GM21825 (cell line): ENCODE measurements at regions not wholly inside any gene's neighbourhood (a gene's known extent, or its start where the extent isn't known, plus 50 kb on each side); places are given as distances from the start of the nearest gene placed in this dataset.

ENCODE experiments used
- ATAC-seq: cut with Tn5 transposase; IDR thresholded peaks from one replicate; pipeline ENCODE4 v1.9.1; 2021; ENCODE audit warnings: mild to moderate bottlenecking, moderate library complexity; ENCODE audit not compliant: unreplicated experiment

DNA sequence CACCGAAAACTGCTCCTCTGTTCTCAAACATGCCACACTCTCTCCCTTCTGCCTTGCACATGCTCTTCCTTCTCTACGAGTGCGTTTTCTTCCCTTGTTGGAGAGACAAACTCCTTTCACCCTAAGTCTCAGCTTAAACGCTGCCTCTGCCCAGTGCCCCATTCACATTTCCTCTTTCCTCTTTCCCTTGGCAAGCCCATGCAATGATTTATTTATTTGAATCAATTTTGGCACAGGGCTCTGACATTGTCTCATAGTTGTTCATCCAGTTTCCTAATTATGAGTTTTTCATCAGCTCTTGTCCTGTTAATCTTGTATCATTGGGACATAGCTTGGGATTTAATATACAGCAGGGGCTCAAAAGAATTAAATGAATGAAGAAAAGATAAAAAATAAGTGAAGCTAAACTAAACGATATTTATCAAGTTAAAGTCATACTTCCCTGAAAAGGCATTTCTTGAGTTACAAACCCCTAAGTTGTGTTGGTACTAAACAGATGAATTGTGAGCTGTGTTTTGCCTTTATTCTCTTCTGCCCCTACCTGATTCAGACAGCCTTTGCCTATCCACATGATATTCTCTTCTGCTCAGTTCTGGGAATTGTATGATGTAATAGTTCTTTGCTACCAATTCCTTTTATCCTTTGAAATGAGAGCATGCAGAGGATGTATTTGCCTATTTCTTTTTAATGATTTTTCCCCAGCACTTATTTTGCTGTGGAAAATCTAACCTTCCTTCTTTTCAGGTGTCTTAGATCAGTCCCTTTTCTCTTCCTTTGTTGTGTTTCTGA lies 704.4 kb downstream of the UTRN start:
- no peak for ATAC-seq

DNA sequence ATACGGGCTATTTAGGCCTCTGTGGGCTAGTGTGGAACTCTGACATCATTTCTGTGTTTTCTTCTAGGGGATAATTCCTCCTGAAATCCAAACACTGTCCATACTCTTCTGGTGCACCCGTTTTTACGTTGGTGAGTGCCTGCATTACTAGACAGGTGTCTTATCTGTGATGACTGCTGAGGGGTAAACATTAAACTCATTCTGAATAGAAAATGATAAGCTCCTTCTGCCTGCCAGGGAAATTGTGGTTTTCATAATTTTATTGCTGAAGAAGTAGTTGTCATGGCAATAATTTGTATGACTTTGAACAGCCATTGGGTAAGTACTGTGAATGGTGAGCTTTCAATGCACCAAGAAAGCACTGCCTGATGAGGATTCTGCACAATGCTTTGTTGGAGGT lies 705.6 kb downstream of the UTRN start:
- ATAC-seq = no peak

- no peak for ATAC-seq
These were observed 708.7 kb downstream of the UTRN start for GRCh38 chr6:144993870-144994269.

GRCh38 chr6:144997996-144998395 lies 712.9 kb downstream of the UTRN start:
- ATAC-seq = no peak

- no peak for ATAC-seq
These were observed 714.0 kb downstream of the UTRN start for GRCh38 chr6:144999127-144999526.

GRCh38 chr6:145003145-145003544 lies 718.0 kb downstream of the UTRN start:
- ATAC-seq = no peak

DNA sequence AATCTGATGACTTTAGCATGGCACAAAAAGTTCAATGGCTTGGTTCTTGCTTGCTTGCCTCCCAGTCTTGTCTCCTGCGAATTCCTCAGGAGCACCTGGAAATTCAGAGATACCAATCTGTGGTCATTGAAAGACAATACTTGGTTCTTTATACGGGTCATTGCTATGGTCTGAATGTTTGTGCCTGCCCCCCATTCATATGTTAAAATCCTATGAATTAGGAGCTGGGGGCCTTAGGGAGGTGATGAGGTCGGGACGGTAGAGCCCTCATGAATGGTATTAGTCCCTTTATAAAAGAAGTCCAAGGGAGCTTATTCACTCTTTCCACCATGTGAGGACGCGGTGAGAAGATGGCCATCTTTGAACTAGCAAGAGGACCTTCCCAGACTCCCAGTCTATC lies 721.8 kb downstream of the UTRN start:
- no peak for ATAC-seq

- no peak for ATAC-seq
These were observed 723.6 kb downstream of the UTRN start for GRCh38 chr6:145008715-145009114.

- ATAC-seq = no peak
These were observed 724.6 kb downstream of the UTRN start for GRCh38 chr6:145009711-145010110.

DNA sequence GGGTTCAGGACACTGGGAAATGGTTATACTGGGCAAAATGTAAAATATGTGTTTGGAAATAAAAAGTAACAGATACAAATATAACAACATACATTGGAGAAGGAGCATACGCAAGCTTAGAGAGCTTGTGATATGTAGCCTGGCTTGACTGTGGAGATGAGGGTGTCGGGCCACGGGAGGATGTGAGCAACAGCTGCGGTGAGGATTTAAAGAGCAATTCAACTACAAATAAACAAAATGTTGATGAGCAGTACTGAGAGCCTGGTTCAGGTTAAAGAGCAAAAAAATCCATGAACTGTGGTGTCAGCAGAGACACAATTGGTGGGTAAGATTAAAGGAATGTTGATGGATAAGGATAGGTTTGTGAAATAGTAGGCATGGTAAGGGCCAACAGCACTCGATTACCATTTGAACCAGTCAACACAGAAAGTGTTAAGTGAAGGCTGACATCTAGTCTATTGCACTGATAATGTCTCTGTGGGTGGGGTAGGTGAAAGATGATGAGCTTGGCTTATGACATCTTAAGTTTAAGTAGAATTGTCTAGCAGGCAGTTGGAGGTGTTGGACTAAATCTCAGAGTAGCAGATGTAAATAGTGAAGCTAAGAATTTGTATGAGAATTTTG lies 723.2 kb downstream of the EPM2A start:
- ATAC-seq = no peak

GRCh38 chr6:145015739-145016558 lies 719.4 kb downstream of the EPM2A start:
- ATAC-seq = peak; percentile 94

GRCh38 chr6:145017051-145017450 lies 718.3 kb downstream of the EPM2A start:
- no peak for ATAC-seq

DNA sequence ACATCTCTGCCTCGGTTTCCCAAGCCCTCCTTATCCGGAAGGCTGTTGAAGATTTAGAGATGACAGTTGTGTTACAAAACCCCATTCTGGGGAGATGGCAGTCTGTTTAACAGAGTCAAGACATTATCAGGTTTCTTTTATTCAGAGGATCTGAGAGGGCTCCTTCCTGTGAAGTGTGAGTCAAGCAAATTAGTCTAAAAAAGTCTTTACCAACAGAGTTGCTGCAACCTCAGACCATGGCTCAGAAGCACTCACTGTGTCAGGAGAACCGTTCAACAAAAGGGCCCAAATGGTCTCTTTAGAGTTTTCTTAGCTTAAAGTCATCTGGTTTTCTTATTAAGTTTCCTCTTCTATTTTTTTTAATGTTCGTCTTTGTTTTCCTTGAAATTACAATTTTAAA lies 717.8 kb downstream of the EPM2A start:
- no peak for ATAC-seq

- no peak for ATAC-seq
These were observed 717.3 kb downstream of the EPM2A start for GRCh38 chr6:145018027-145018426.

DNA sequence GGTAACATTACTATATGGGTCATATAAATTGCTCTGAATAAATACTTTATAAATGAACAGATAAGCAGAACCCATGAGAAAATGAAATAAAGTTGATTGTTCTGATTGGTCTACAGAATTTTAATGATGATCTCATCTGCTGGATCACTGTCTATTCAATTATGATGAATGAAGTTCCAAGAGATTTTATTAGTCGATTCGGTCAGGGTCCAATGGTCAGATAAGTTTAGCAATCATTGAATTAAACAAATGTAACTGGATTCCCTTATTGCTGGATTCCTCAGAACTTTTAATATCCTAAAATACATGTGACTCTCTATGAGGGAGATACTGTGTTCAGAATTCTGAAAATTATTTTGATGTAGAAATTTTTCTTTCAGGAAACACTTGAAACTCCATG lies 715.2 kb downstream of the EPM2A start:
- ATAC-seq = no peak

DNA sequence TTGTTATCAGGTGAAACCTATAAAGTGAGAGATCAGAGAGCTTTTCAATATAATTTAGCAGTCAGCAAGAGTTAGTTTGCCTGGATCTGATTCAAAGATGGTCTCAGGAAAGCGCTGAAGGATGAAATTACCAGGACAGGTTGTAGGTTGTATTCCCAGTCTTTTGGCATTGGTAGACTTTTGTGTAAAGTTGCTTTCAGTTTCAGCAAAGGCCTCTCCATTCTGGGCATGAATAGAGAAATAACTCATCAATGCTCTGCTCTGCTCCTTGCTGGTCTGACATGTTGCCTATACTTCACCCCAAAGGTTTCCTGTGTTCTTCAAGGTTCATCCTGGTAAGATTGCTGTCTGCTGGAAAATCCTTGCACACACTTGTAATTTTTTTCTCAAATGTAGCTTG lies 714.8 kb downstream of the EPM2A start:
- ATAC-seq = no peak

- ATAC-seq = no peak
These were observed 713.0 kb downstream of the EPM2A start for GRCh38 chr6:145022199-145022796.

DNA sequence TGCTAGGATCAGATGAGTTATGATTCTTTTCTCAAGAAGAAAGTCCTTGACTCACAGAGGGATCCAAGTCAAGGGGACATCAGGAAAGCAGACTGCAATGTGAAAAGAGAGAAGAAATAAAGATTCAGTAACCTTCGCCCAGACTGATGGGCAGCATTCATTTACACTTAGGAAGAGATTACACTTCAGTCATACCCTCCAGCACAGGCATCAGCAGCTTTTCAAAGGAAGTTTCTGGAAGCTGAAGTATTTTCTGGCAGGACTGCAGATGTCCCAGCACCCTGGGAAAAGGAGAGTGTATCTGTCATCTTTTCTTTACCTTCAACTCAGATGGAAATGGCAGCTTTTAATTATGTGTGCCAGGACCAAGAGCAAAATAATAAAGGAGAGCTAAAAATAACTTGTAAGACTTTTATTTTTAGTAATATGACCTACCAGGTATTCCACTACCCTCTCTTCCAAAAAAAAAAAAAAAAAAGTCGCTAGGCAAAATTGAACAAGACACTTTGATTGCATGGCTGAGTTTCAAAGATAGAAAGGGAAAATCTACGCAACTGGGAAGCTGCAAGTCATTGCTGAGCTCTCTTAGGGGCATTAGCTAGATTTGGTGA lies 712.1 kb downstream of the EPM2A start:
- no peak for ATAC-seq

GRCh38 chr6:145025488-145025887 lies 709.8 kb downstream of the EPM2A start:
- ATAC-seq = no peak

GRCh38 chr6:145026267-145026679 lies 709.0 kb downstream of the EPM2A start:
- no peak for ATAC-seq
